Transverse colon (tissue), 4 donors: ENCODE measurements at regions not wholly inside any gene's neighbourhood (a gene's known extent, or its start where the extent isn't known, plus 50 kb on each side); places are given as distances from the start of the nearest gene placed in this dataset.
A peak's percentile ranks its signal among the peaks of the same experiment; 100 is the strongest.

Experiments
- DNase-seq: peaks from one replicate; pipeline ENCODE4 v3.0.0-alpha.2; 2019
- H3K27ac ChIP-seq, 4 donors: fragments of 200-600 bp; sonication (generic); 2 replicates each; pipeline ENCODE4 v1.5.1; 2016 to 2018; ENCODE audit warnings: inconsistent platforms in 4 of 4
- H3K27me3 ChIP-seq: fragments of 200-600 bp; sonication (generic); 2 replicates; pipeline ENCODE4 v1.5.1; 2017; ENCODE audit warnings: inconsistent platforms
- H3K36me3 ChIP-seq, 4 donors: fragments of 200-600 bp; sonication (generic); 2 replicates each; pipeline ENCODE4 v1.5.1; 2017 to 2019; ENCODE audit warnings: inconsistent platforms in 4 of 4
- H3K4me1 ChIP-seq, 4 donors: fragments of 200-600 bp; sonication (generic); 2 replicates each; pipeline ENCODE4 v1.5.1; 2017 to 2020; ENCODE audit warnings: inconsistent platforms in 4 of 4
- H3K4me3 ChIP-seq, 4 donors: fragments of 200-600 bp; sonication (generic); 1 replicate in 1 of 4; 2 replicates in 3 of 4; pipeline versions ENCODE4 v1.5.1 to v1.6.1; 2017 to 2019; ENCODE audit warnings: inconsistent platforms in 4 of 4
- H3K9me3 ChIP-seq, 2 donors: fragments of 200-600 bp; sonication (generic); 2 replicates each; pipeline ENCODE4 v1.5.1; 2017 to 2019; ENCODE audit warnings: inconsistent platforms in 2 of 2
- EP300 ChIP-seq: sonication (generic); formaldehyde crosslinking; IDR thresholded peaks from one replicate; pipeline ENCODE4 v1.6.1; 2017; ENCODE audit warnings: antibody characterized with exemption, low read depth
- POLR2A ChIP-seq: fragments of 450-650 bp; IDR thresholded peaks from one replicate; pipeline ENCODE4 v1.6.1; 2016; ENCODE audit warnings: antibody characterized with exemption, mild to moderate bottlenecking, moderate library complexity
- POLR2AphosphoS5 ChIP-seq, 3 donors: sonication (generic); formaldehyde crosslinking; IDR thresholded peaks; one replicate each; pipeline ENCODE4 v1.6.1; 2016; ENCODE audit warnings: antibody characterized with exemption in 3 of 3
- WGBS, 2 donors: methylation state at CpG; one replicate each; pipeline ENCODE4 v1.1.5; 2018; ENCODE audit warnings: low coverage in 1 of 2; 5-methylcytosine and 5-hydroxymethylcytosine counted together
- in situ Hi-C, 4 donors: fragments of 200-750 bp; cut with MboI; loops; one replicate each; pipeline versions ENCODE4 v1.15.0 to v1.15.1; 2017; ENCODE audit warnings: low sequenced_read_pairs in 3 of 4, low pct_ligation_motif_present in 1 of 4, low pct_unique_long_range_greater_than_20kb in 1 of 4
- intact Hi-C: fragments of 100-400 bp; cut with DNase I; formaldehyde crosslinking; loops from one replicate; pipeline ENCODE4 v1.15.1; 2023; ENCODE audit warnings: low total_unique reads
- TF ChIP-seq, protein P1 (sequence below), 5 experiments: fragments of 200-600 bp in 3 of 5; fragments of 450-650 bp in 2 of 5; sonication (generic) in 3 of 5; IDR thresholded peaks; 1 replicate in 2 of 5; 2 replicates in 3 of 5; pipeline ENCODE4 v1.5.1; 2016 to 2017; ENCODE audit warnings: antibody characterized with exemption in 5 of 5, inconsistent platforms in 3 of 5, mild to moderate bottlenecking in 2 of 5, moderate library complexity in 1 of 5

DNA sequence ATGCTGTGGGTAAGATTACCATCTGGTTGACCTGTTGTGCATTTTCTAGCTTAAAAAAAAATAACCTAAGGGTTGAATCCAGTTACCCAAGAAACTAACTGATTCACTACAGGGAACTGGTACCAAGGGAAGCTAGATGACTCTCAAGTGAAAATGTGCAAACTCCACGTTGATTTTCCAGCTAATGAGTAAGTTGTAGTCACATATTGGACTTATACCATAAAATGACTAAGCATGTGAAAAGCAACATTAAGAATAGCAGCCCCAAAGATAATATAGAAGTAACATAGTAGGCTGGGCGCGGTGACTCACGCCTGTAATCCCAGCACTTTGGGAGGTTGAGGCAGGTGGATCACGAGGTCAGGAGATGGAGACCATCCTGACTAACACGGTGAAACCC lies 270.9 kb downstream of the SPRY1 start:
- intact Hi-C loops (no loop called here), in situ Hi-C loops (loop anchor here (10.0 to 25.0 kb wide), 3 partner anchors 105 to 555 kb away; no protein-coding TSS in a partner anchor)

DNA sequence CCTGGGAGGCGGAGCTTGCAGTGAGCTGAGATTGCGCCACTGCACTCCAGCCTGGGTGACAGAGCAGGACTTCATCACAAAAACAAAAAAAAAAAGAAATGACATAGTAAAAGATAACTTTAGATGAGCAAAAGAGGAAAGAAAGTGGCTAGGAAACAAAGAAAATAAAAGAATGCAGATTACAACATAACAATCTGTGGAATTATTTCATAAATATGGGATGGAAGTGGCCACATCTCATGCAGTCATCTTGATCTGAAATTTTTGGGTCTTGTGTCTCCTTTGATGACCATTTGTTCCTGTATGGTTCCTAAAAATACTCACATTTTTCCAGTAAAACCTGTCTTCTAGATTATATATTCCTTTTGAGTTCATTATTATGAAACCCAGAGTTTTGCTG lies 271.4 kb downstream of the SPRY1 start:
- TF ChIP-seq EP300 (no peak), POLR2A (no peak), POLR2AphosphoS5 (IDR thresholded peaks at IDR 0.05) (no peak)
- TF ChIP-seq, protein P1, sequence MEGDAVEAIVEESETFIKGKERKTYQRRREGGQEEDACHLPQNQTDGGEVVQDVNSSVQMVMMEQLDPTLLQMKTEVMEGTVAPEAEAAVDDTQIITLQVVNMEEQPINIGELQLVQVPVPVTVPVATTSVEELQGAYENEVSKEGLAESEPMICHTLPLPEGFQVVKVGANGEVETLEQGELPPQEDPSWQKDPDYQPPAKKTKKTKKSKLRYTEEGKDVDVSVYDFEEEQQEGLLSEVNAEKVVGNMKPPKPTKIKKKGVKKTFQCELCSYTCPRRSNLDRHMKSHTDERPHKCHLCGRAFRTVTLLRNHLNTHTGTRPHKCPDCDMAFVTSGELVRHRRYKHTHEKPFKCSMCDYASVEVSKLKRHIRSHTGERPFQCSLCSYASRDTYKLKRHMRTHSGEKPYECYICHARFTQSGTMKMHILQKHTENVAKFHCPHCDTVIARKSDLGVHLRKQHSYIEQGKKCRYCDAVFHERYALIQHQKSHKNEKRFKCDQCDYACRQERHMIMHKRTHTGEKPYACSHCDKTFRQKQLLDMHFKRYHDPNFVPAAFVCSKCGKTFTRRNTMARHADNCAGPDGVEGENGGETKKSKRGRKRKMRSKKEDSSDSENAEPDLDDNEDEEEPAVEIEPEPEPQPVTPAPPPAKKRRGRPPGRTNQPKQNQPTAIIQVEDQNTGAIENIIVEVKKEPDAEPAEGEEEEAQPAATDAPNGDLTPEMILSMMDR (IDR thresholded peaks at IDR 0.05) = no peak
- no peaks in the 10 kb centered on the region for H3K27me3 ChIP-seq
- intact Hi-C loops (no loop called here), in situ Hi-C loops (loop anchor here (10.0 to 25.0 kb wide), 3 partner anchors 106 to 556 kb away; no protein-coding TSS in a partner anchor)
- DNase-seq = no peak
- no peaks in the 10 kb centered on the region for H3K36me3 ChIP-seq
- H3K27ac ChIP-seq = no peak overlapping the region
- no peaks in the 10 kb centered on the region for H3K9me3 ChIP-seq
- peaks cover 0 to 7% (median 0%) of the 10 kb centered on the region in 4 donors for H3K4me1 ChIP-seq
- H3K4me3 ChIP-seq = no peak overlapping the region
- WGBS, 2 donors = 92 to 96% methylated on average over 2 of the region's 2 CpGs

More for the DNA sequence above, 270.9 kb downstream of the SPRY1 start:
- H3K4me1 ChIP-seq = peaks cover 0 to 3% (median 0%) of the 10 kb centered on the region in 4 donors
- H3K9me3 ChIP-seq = no peaks in the 10 kb centered on the region
- 94 to 95% methylated on average over 5 to 6 of the region's 6 CpGs for WGBS, 2 donors
- no peaks in the 10 kb centered on the region for H3K36me3 ChIP-seq
- no peak for DNase-seq
- H3K4me3 ChIP-seq = no peak overlapping the region
- H3K27ac ChIP-seq = no peak overlapping the region
- TF ChIP-seq EP300 (no peak), POLR2AphosphoS5 (IDR thresholded peaks at IDR 0.05) (no peak), POLR2A (no peak)
- TF ChIP-seq, protein P1 (IDR thresholded peaks at IDR 0.05) = no peak
- H3K27me3 ChIP-seq = no peaks in the 10 kb centered on the region

DNA sequence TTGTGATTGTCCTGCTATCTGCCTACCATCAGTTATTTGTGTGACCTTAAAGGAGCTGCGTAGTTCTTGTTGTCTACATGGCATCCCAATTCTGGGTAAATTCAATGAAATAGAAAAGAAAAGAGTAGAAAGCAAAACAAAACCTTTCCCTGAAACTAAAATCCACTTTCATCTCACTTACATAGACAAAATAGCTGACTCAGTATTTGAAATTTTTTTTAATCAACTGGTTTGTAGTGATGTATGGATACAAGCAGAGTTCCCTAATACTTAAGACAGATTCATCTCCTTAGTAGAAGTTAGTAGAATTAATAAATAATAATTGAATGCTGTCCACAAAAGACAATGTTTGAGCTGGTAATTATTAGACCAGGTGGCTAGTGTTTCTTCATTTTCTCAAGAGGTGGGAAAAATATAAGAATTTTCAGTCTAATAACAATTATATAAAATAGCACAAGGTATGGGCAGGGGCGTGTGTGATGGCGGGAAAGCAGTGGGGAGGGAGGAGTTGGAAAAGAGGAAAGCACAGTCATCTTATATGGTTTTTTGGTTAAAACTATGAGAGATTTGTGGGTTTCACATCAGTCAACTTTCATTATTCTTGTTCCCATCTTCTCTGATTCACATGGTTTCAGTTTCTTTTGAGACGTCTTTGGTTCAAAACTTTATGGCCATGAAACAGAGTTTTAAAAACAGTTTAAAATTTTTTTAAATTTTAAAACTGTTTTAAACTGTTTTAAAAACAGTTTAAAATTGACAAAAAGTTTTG lies 275.2 kb downstream of the SPRY1 start:
- intact Hi-C loops = no loop called here
- Histone ChIP-seq H3K4me3 (no peak overlapping the region), H3K9me3 (no peaks in the 10 kb centered on the region), H3K27ac (no peak overlapping the region), H3K27me3 (no peaks in the 10 kb centered on the region), H3K4me1 (peaks cover 0 to 16% (median 0%) of the 10 kb centered on the region in 4 donors), H3K36me3 (no peaks in the 10 kb centered on the region)
- DNase-seq = no peak
- TF ChIP-seq POLR2AphosphoS5 (IDR thresholded peaks at IDR 0.05) = no peak
- 66 to 70% methylated on average over 4 of the region's 4 CpGs for WGBS, 2 donors
- in situ Hi-C loops = loop anchor here (25.0 kb wide), 2 partner anchors 110 to 560 kb away; no protein-coding TSS in a partner anchor

- H3K4me3 ChIP-seq = no peak overlapping the region
- 51 to 67% methylated on average over 3 of the region's 3 CpGs for WGBS, 2 donors
- TF ChIP-seq, protein P1 (IDR thresholded peaks at IDR 0.05) = no peak
- no peak for TF ChIP-seq EP300
- peak in 1 of 3 donors; percentile 52 for TF ChIP-seq POLR2AphosphoS5 (IDR thresholded peaks at IDR 0.05)
- H3K27me3 ChIP-seq = no peaks in the 10 kb centered on the region
- in situ Hi-C loops = loop anchor here (25.0 kb wide), 2 partner anchors 111 to 561 kb away; no protein-coding TSS in a partner anchor
- H3K27ac ChIP-seq = peak overlapping the region in 2 of 4 donors; percentile 4 to 29
- peaks cover 0 to 16% (median 0%) of the 10 kb centered on the region in 4 donors for H3K4me1 ChIP-seq
- no peaks in the 10 kb centered on the region for H3K9me3 ChIP-seq
- intact Hi-C loops = no loop called here
- no peaks in the 10 kb centered on the region for H3K36me3 ChIP-seq
- no peak for DNase-seq
Observed at GRCh38 chr4:123672987-123673386, 276.4 kb downstream of the SPRY1 start.
